ENCODE measurements at regions not wholly inside any gene's neighbourhood (a gene's known extent, or its start where the extent isn't known, plus 50 kb on each side); places are given as distances from the start of the nearest gene placed in this dataset.
"Not testable (repeated sequence)": the region's sequence is repeated elsewhere in the genome, so short reads cannot be mapped to it uniquely, and the experiment has no call there.

DNA sequence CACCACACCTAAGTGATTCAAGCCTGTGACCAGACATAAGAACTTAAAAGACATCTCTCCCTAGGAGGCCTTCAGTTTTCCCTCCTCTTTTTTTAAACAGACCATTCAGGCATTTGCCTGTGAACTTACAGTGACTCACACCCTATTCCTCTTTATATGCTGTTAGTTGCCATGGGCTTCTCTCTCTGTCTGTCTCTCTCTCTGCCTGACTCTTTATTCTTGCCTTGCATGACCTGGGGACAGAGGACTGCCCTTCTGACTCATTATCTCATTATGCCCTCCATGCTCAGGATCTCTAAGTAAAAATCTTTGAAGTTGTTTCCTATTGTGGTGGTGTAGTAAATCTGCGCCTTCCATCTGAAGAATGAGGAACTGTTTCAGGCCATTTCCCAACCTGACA, 442.2 kb upstream of the MAN1A1 start:
- peak; percentile 0 for DNase-seq

- no peak for DNase-seq
These were observed 431.8 kb upstream of the MAN1A1 start for GRCh38 chr6:119781365-119781764.

DNA sequence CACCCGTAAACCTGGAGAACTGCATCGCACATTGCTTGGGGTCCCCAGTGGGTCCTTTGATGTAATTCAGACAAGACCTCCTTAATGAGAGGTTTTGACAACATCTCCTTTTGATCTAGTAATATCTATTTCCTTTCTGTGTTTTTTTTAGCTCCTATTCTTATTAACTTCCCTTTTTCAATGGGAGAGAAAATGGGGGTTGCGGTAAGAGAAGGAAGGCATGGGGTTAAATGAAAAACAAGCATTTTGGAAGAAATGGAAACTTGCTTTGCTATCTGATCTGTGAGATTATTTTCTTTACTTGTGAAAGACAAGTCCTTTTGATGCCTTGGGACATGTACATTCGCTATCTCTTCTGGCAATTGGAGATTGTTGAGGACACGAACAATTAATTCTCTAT, 418.6 kb upstream of the MAN1A1 start:
- DNase-seq = no peak

- no peak for DNase-seq
These were observed 415.5 kb upstream of the MAN1A1 start for GRCh38 chr6:119764927-119765681.

- DNase-seq = no peak
These were observed 410.5 kb upstream of the MAN1A1 start for GRCh38 chr6:119760046-119760445.

DNA sequence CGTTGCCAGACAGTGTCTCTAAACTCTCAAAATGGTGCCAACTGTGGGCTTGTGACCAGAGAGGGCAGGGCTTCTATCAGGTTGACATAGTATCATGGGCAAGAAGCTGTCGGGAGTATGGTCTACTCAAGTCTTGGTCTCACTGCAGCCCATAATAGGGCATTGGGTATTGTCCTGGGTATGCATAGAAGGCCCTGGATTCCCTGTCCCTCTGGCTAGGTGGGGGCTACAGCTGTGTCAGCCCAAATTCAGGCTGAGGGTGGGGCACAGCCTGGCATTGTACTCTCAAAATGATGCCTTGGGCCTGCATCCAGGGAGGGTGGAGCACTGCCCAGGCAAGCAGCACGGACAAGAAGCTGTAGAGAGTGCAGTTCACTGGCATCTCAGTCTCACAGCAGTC, 408.8 kb upstream of the MAN1A1 start:
- DNase-seq = no peak

GRCh38 chr6:119757467-119757866, 407.9 kb upstream of the MAN1A1 start:
- DNase-seq = no peak

DNA sequence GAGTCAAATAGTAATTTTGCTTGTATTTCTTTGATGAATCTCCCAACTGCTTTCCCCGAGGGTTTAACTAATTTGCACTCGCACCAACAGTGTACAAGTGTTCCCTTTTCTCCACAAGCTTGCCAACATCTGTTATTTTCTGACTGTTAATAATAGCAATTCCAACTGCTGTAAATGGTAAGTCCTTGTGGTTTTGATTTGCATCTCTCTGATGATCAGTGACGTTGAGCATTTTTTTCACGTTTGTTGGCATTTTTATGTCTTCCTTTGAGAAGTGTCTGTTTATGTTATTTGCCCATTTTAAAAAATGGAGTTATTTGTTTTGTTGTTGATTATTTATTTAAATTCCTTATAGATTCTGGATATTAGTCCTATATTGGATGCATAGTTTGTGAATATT, 399.8 kb upstream of the MAN1A1 start:
- no peak for DNase-seq

- not testable (repeated sequence) for DNase-seq
These were observed 399.0 kb upstream of the MAN1A1 start for GRCh38 chr6:119748535-119748934.

DNA sequence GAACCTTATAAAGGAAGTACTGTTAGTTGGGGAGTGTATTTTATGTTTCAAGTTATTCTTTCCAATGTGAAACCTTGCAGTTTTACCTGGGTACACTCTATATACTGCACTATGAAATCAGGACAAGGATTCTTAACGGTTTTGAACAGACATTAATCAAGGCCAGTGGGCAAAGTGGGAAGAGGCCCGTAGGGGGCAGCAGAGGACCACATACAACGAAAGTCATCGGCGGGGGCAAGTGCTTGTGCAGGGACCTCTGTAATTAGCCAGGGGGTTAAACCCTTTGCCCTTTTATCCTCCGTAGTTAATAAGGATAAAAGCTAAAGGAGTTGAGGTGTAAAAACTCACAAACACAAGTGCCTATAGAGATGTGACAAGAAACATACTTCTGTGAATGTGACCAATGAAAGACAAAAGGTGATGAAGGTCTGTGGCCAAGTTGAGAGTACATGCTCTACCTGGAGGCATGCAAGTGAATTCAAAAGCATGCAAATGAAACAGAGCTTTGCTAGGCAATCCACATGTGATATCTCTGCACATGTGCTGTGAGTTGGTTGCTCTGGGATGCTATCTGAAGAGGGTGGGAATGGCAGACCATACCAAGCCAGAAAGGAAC, 392.7 kb upstream of the MAN1A1 start:
- peak; percentile 47 for DNase-seq

GRCh38 chr6:119739769-119740168, 390.2 kb upstream of the MAN1A1 start:
- DNase-seq = no peak

DNA sequence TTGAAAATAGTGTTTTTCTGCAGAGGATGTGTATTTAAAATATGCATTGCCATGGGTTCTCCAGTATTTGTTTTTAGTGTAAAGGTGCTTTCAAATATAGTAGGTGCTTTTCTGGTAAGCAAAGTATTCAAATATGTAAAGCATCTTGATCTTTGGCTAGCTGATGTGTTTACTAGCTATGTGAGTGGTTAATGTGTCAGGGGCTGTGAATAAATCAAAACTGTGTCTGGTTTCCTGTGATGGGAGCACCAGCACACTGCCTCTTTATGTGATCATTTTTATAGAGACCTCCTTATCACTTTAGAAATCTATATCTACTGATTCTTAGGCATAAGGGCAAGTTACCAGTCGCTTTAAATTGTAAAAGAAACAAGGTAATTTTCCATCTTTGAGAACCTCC, 388.9 kb upstream of the MAN1A1 start:
- no peak for DNase-seq

DNA sequence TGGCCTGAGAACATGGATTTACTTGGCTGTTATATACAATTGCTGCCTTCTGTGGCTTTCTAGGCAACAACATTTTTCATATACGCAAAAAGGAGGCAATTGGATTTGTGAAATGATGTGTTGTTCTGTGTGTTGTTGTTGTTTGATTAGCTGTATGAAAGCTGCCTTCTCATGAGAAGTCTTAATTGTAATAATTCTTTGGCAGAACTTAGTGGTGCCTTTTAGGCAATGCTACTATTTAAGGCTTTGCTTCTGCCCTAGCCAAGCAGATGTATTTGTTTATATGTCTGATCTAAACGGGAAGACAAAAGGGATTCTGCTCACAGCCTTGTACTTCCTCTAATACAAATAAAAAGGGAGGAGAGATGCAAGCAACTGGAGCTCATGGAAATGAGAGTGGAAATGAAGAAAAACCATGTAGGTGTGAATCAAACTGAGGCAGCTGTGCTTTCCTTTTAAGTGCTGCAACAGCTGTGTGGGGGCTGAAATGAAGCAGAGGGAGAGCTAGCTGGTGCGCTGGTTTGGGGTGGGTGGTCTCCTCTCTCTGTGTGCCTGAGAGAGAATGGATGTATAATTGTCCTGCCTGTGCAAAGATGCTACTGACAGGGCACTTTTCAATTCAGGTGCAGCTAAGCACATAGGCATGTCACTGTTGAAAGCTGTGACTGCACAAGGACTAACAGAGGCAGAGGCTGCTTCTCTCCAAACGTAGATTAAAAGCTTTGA, 386.9 kb upstream of the MAN1A1 start:
- DNase-seq = no peak

- no peak for DNase-seq
These were observed 386.0 kb upstream of the MAN1A1 start for GRCh38 chr6:119735530-119735929.

DNA sequence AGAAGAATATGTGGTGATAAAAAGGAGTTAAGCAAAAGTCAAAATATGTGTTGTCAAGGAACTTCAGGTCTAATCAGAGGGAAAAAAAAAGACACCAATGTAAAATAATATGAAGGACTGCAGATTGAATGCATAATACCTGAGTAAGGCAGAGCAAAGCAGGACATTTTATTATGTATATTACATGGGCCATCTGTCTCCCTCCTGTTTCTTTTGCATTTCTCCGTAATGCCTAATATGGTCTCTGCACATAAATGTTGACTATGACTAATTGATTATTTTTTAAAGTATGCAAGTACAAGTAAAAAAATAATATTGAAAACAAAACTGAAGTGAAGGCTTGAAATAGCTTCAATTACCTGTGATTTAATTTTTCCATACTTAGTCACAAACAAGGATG, 384.7 kb upstream of the MAN1A1 start:
- no peak for DNase-seq

DNA sequence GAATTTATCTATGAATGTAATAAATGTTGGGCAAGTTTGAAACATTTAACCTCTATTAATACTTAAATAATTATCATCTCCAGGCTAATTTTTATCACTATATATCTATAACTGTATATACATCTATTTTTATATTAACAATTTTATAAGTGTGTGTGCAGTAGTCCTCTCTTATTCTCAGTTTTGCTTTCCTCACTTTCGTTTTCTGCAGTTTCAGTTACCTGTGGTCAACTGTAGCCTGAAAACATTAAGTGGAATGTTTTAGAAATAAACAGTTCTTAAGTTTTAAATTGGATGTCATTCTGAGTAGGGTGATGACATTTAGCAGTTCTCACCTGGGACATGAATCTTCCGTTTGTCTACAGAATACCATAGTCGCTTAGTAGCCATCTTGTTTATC, 379.4 kb upstream of the MAN1A1 start:
- DNase-seq = no peak

DNA sequence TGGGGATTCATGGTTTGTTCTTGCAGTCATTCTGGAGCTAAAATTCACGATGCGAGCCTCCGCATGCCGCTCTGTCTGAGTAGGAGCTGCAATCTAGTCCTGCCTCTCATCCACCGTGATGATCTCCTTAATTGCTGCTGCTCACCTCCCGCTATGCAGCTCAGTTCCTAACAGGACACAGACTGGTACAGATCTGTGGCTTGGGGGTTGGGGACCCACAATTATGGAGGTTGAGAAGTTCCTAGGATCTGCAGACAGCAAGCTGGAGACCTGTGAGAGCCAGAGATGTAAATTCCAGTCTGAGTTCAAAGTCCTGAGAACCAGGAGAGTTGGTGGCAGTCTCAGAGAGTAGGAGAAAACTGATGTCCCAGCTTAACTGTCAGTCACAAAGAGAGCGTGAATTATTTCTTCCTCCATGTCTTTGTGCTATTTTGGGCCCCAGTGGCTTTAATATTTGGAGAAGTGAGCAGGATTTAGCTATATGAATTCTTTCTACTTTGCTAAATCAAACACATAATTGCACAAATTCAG, 378.7 kb upstream of the MAN1A1 start:
- no peak for DNase-seq

- DNase-seq = no peak
These were observed 378.1 kb upstream of the MAN1A1 start for GRCh38 chr6:119727504-119728219.

- not testable (repeated sequence) for DNase-seq
These were observed 377.4 kb upstream of the MAN1A1 start for GRCh38 chr6:119726912-119727311.

GRCh38 chr6:119726086-119726485, 376.5 kb upstream of the MAN1A1 start:
- DNase-seq = no peak

GRCh38 chr6:119720160-119720559, 370.6 kb upstream of the MAN1A1 start:
- DNase-seq = no peak

GRCh38 chr6:119717942-119718341, 368.4 kb upstream of the MAN1A1 start:
- DNase-seq = no peak

Data from fibroblast of skin of back (primary cell).